Smooth muscle cell (in vitro differentiated cells): ENCODE measurements at regions not wholly inside any gene's neighbourhood (a gene's known extent, or its start where the extent isn't known, plus 50 kb on each side); places are given as distances from the start of the nearest gene placed in this dataset.

Experiments
- DNase-seq: peaks from one replicate; lab custom pipeline; 2025; ENCODE audit not compliant: unreplicated experiment; lab: John Stamatoyannopoulos, UW
- H2AFZ ChIP-seq: fragments of 200-600 bp; sonication (generic); 2 replicates; pipeline ENCODE4 v1.6.0; 2016; ENCODE audit warnings: antibody characterized with exemption, low read depth, mild to moderate bottlenecking
- H3F3A ChIP-seq: fragments of 200-600 bp; sonication (generic); 2 replicates; pipeline ENCODE4 v1.6.0; 2017; ENCODE audit warnings: antibody characterized with exemption, low read depth
- H3K27ac ChIP-seq: fragments of 200-600 bp; sonication (generic); 2 replicates; pipeline ENCODE4 v1.5.1; 2016; ENCODE audit warnings: low read depth, mild to moderate bottlenecking
- H3K27me3 ChIP-seq: fragments of 200-600 bp; sonication (generic); 2 replicates; pipeline ENCODE4 v1.6.1; 2016; ENCODE audit warnings: low read depth, mild to moderate bottlenecking
- H3K36me3 ChIP-seq: fragments of 200-600 bp; sonication (generic); 2 replicates; pipeline ENCODE4 v1.5.1; 2016; ENCODE audit warnings: low read depth
- H3K4me1 ChIP-seq: fragments of 200-600 bp; sonication (generic); 2 replicates; pipeline ENCODE4 v1.5.1; 2016; ENCODE audit warnings: low read depth
- H3K4me2 ChIP-seq: fragments of 200-600 bp; sonication (generic); 2 replicates; pipeline ENCODE4 v1.6.0; 2016; ENCODE audit warnings: mild to moderate bottlenecking
- H3K4me3 ChIP-seq: fragments of 200-600 bp; sonication (generic); 2 replicates; pipeline ENCODE4 v1.5.1; 2016; ENCODE audit warnings: mild to moderate bottlenecking
- H3K79me2 ChIP-seq: fragments of 200-600 bp; sonication (generic); 2 replicates; pipeline ENCODE4 v1.6.0; 2016; ENCODE audit warnings: low read depth, mild to moderate bottlenecking
- H3K9ac ChIP-seq: fragments of 200-600 bp; sonication (generic); 2 replicates; pipeline ENCODE4 v1.6.0; 2016; ENCODE audit warnings: low read depth
- H3K9me3 ChIP-seq: fragments of 200-600 bp; sonication (generic); replicated peaks from 2 replicates; pipeline ENCODE4 v1.5.1; 2016; ENCODE audit warnings: low read depth
- H4K20me1 ChIP-seq: fragments of 200-600 bp; sonication (generic); 2 replicates; pipeline ENCODE4 v1.6.0; 2016; ENCODE audit warnings: low read depth
- CTCF ChIP-seq: fragments of 200-600 bp; sonication (generic); IDR thresholded peaks from 2 replicates; pipeline ENCODE4 v1.5.1; 2017; ENCODE audit warnings: borderline replicate concordance, mild to moderate bottlenecking, antibody characterized with exemption; ENCODE audit not compliant: insufficient read depth, poor library complexity, severe bottlenecking
- WGBS: methylation state at CpG from one replicate; pipeline ENCODE4 v1.1.7; 2016; ENCODE audit warnings: low lambda C conversion rate; 5-methylcytosine and 5-hydroxymethylcytosine counted together

DNA sequence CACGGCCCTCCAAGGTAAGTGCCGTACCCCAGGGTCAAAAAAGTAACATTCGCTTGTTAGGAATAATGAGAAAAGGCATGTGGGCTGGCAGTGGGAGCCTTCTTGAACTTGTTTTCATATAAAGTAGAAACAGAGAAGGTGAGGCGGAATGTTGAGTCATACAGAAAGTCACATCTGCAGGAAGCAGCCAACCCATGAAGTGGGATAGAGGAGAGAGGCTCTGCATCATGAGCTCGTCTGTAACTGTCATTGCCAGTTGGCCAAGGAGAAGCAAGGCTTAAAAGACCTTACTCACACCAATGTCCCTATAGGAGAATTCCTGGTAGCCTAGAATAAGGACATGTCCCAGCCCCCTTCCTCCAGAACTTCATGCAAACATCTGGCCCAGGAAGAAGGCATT lies 253.3 kb downstream of the BUD13 start:
- Histone ChIP-seq H3K27ac (no peak overlapping the region), H3K4me2 (no peak overlapping the region), H4K20me1 (no peaks in the 10 kb centered on the region), H3K9me3 (no peaks in the 10 kb centered on the region), H3K27me3 (peaks cover 3% of the 10 kb centered on the region), H3K9ac (no peak overlapping the region), H3F3A (no peaks in the 10 kb centered on the region), H2AFZ (no peak overlapping the region), H3K79me2 (no peaks in the 10 kb centered on the region), H3K36me3 (no peaks in the 10 kb centered on the region), H3K4me1 (no peaks in the 10 kb centered on the region), H3K4me3 (no peak overlapping the region)
- no peak for DNase-seq
- TF ChIP-seq CTCF, result no peak
- WGBS, result 93% methylated on average over 5 of the region's 5 CpGs

GRCh38 chr11:116518141-116518540 lies 254.6 kb downstream of the BUD13 start:
- no peak for TF ChIP-seq CTCF
- H3K27me3 ChIP-seq, result peaks cover under 1% of the 10 kb centered on the region
- H3F3A ChIP-seq, result no peaks in the 10 kb centered on the region
- H4K20me1 ChIP-seq, result no peaks in the 10 kb centered on the region
- no peak overlapping the region for H3K27ac ChIP-seq
- 86% methylated on average over 10 of the region's 10 CpGs for WGBS
- DNase-seq, result no peak
- H3K9ac ChIP-seq, result no peak overlapping the region
- no peaks in the 10 kb centered on the region for H3K9me3 ChIP-seq
- H3K79me2 ChIP-seq, result no peaks in the 10 kb centered on the region
- no peak overlapping the region for H3K4me2 ChIP-seq
- no peaks in the 10 kb centered on the region for H3K4me1 ChIP-seq
- no peak overlapping the region for H2AFZ ChIP-seq
- H3K4me3 ChIP-seq, result no peak overlapping the region
- no peaks in the 10 kb centered on the region for H3K36me3 ChIP-seq

- Histone ChIP-seq H3K4me1 (no peaks in the 10 kb centered on the region), H3K4me3 (no peak overlapping the region), H3K36me3 (no peaks in the 10 kb centered on the region), H4K20me1 (no peaks in the 10 kb centered on the region), H3K27me3 (peaks cover 5% of the 10 kb centered on the region), H3F3A (no peaks in the 10 kb centered on the region), H2AFZ (no peak overlapping the region), H3K27ac (no peak overlapping the region), H3K9me3 (no peaks in the 10 kb centered on the region), H3K79me2 (no peaks in the 10 kb centered on the region), H3K4me2 (no peak overlapping the region), H3K9ac (no peak overlapping the region)
- 83% methylated on average over 6 of the region's 6 CpGs for whole genome bisulfite sequencing
- TF ChIP-seq CTCF, result no peak
- no peak for DNase-seq
These were observed 255.2 kb downstream of the BUD13 start for GRCh38 chr11:116517584-116517983.

DNA sequence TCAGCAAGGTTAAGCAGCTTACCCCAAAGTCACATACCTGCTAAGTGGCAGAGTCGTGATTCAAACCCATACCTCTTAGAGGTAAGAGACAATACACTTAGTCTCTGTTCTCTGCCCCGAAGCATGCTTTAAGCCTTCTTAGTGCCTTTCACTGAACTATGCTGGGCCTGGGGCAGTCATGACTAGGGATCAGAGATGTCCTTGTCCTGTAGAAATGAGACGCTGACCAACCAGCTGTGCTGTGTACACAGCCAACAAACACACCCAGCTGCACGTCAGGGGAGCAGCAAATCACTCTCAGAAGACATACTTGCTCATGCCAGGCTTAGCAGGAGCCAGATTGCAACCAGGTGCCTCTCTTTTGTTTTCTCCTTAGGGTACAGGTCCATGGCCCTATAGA lies 255.7 kb downstream of the BUD13 start:
- Histone ChIP-seq H3F3A (no peaks in the 10 kb centered on the region), H3K9me3 (no peaks in the 10 kb centered on the region), H3K4me1 (no peaks in the 10 kb centered on the region), H3K79me2 (no peaks in the 10 kb centered on the region), H3K4me3 (no peak overlapping the region), H3K27me3 (peaks cover 8% of the 10 kb centered on the region), H3K4me2 (no peak overlapping the region), H3K36me3 (no peaks in the 10 kb centered on the region), H3K27ac (no peak overlapping the region), H4K20me1 (no peaks in the 10 kb centered on the region), H3K9ac (no peak overlapping the region), H2AFZ (no peak overlapping the region)
- no peak for TF ChIP-seq CTCF
- no peak for DNase-seq
- 78% methylated on average over 4 of the region's 4 CpGs for WGBS
